ENCODE measurements at regions not wholly inside any gene's neighbourhood (a gene's known extent, or its start where the extent isn't known, plus 50 kb on each side); places are given as distances from the start of the nearest gene placed in this dataset.
A peak's percentile ranks its signal among the peaks of the same experiment; 100 is the strongest.

DNA sequence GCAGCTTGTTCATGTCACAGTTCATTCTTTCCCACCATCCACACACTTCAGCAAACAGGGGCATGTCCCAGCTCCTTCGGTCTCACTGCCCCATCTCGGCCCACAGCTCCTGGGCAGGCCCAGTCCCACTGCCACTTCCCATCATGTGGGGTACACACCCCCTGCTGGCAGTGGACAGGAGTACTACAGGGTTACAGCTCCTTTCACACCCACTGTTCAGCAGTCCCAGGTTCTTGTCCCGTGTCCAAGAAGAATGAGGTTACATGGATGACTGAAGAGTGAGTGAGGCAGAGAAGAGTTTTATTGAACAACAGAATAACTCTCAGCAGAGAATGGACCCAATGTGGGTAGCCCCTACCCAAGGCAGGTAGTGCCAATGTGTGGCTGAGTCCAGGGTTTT is 77.8 kb upstream of the SMLR1 start:
- no peak overlapping the region for H3K4me3 ChIP-seq
- H3K27ac ChIP-seq: no peak overlapping the region

DNA sequence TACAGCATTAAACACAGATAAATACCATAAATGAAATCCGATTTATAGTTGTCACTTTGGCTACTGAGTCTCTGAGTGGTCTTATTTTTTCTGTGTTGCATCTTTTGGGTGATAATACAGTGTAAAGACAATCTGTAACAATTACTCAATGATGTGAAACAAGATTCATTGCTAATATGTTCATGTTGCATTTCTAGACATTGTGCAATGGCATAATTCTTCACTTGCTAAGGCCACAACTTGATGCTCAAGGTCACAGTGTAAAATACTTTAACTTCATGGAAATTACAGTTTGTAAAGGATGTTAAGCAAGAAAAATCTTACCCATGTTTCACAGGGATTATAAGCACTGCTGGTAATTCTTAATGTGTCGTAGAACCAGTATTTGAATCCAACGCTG is 74.9 kb upstream of the SMLR1 start:
- Histone ChIP-seq H3K4me3 (no peak overlapping the region), H3K27ac (no peak overlapping the region)

DNA sequence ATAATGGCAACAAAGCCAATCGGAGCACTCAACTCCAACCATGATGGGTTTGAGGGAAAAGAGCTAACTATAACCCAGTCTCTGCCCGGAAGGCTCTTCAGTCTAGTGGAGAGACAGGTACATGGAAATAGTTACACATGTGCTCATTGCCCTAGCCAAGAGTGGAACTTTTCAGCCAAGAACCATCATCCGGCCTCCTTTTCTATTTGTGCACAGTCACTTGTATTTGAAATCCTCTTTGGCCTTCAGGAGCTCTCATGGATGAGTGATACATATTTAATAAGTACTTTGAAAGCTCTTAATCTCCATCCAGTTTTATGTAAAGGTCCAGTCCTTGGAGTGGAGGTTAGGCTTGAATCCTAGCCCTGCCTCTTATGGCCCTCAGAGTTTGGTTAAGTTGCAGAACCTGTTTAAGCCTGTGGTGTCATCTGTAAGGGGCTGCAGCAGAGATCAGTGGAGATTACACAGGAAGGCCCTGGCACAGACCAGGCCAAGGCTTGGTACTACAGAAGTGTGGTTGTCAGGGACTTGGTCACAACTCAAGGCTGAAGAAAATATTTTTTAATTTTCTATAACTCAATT is 72.3 kb upstream of the SMLR1 start:
- Histone ChIP-seq H3K27ac (no peak overlapping the region), H3K4me3 (no peak overlapping the region)

DNA sequence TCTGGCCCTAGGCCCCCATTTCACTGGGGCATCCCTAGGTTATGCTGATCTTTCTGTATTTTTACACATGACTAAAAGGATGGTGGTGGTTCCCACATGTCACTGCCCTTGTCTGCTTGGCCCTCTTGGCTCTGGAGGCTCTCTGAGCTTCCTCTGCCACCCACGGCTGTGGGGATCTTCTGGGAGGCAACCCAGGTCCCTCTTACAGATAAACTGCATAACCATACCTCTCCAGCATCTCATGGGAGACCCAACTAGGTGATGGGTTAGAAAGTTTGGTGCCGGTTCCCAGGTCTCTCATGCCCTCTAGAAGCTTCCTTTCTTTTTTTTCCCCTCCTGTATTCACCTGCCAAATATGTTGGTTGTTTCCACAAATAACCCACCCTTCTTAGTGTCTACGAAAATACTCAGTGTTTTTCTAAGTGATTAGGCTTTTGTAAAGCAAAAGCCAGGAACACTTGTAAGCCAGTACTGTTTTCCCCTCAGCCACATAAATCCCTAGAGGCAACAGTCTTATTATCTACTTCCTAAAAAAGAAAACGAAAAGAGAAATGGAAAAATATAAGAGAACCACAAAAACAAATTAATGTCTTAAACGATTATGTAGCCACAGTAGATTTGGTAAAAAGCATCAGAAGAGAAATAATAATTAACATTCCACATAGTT is 71.7 kb upstream of the SMLR1 start:
- H3K27ac ChIP-seq: no peak overlapping the region

DNA sequence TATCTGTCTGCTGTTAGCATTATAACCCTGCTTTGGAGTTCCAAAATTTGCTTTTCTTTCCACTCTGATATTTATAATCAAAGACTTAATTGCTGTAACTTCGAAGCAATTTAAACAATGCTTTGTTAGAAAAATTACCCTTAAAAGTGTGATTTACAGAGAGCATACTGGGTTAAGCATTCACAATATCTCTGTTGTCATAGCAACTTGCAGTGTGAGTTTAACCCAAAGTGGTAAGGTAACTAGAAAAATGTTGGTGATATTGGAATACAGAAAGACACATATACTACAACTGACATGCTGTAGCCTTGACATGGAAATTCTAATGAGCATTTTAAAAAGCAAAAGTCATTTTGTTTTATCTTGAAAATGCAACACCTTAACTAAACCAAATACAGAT is 70.4 kb upstream of the SMLR1 start:
- no peak overlapping the region for H3K27ac ChIP-seq
- H3K4me3 ChIP-seq: no peak overlapping the region

More for the DNA sequence above, 71.7 kb upstream of the SMLR1 start:
- no peak overlapping the region for H3K4me3 ChIP-seq

DNA sequence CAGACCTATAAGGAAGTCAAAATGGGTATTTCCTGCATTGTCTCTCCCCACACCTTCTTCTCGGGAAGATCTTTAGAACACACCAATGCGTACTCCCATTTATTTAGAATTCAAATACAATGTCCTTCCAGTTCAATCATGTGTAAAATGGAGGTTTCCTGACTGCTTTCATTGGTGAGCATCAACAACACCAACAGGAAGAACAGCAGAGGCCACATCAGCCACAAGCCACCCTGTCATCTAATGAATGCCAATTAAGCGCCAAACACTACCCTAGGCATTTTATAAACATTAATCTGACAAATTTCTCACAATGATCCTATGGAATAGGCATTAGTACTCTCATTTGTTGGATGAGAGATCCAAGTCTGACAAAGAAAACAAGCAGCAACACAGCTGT is 68.4 kb upstream of the SMLR1 start:
- no peak overlapping the region for H3K4me3 ChIP-seq
- no peak overlapping the region for H3K27ac ChIP-seq

DNA sequence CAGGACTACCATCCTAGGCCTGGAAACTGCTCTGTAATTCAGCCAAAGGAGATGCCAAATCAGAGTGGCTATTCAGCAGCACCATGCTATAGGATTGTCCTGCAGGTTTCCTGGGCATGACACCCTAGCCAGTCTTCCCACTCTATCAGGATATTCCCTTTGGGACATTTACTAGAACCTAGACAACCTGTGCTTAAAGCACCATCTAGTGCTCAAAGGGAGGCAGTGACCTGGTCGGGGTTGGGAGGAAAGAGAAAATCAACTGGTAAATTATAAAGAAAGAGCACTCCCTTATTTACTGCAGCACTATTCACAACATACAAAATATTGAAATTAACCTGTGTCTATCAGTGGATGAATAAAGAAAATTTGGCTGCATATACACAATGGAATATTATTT is 67.2 kb upstream of the SMLR1 start:
- Histone ChIP-seq H3K4me3 (no peak overlapping the region), H3K27ac (no peak overlapping the region)

DNA sequence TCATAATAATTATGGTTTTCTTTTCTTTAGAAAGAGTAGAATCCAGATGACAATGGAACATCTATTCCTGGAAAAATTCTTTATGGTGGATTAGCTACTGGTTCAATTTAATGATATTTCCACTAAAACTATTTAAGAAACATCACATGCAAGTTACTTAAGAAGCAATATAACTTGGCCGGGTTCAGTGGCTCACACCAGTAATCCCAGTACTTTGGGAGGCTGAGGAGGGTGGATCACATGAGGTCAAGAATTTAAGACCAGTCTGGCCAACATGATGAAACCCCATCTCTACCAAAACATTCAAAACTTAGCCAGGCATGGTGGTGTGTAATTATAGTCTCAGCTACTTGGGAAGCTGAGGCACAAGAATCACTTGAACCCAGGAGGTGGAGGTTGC is 65.9 kb upstream of the SMLR1 start:
- Histone ChIP-seq H3K27ac (no peak overlapping the region), H3K4me3 (no peak overlapping the region)

DNA sequence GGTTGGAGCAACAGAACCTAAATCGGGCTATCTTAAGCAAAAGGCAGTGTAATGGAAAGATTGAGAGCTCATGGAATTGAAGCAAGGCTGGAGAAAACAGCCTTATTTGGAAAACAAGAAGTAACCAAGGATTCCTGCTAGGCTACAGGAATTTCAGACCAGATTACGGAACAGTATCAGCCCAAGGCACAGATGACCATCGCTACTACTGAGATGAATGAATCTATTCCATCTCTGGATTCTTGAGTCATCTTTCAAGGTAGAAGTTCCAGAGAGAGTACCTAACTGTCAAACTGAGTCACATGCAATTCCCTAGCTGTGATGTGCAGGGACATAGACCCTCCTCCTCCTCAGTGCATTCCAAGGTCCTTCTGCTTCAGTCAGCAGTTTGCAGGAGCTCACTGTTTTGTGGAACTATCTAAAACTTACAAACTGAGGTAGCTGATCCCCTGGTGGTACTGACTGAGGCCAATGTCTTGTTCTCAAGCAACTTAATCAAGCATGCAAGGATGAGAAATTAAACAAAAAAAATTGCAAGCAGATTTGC is 62.0 kb upstream of the SMLR1 start:
- H3K27ac ChIP-seq: peak overlapping the region in 1 of 21 experiments; percentile 43

DNA sequence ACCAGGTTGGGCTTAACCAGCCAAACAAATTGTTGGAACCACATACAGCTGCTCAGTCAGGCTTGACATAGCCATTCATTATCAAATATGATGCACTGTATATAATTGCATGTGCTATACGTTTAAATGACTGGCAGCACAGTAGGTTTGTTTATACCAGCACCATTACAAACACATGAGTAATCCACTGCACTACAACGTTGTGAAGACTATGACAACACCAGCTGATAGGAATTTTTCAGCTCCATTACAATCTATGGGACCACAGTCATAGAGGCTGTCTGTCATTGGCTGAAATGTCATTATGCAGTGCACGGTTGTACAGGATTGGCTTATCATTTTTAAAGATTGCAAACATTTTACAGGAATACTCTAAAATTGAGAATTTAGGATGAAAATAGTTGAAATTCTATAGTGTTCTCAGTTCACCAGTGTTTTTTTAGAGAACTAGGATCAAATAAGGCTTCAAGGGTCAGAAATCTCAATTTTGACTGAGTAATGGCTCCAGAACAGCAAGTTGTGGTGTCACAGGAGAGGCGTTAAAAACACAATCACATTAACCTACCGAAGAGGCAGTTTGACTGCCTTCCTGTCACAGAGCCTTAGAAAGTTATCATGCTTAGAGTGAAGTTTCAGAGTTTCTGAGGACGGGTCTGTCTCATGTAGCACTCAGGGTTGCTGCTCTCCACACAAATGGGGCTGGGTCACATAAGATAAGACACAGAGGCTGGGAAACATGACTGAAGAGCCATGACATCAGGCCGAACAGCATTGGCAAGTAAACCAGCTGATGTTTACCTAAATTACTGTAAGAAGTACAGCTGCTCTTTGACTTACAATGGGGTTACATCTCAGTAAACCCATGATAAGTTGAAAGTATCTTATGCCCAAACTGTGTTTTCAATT is 60.7 kb upstream of the SMLR1 start:
- Histone ChIP-seq H3K4me3 (no peak overlapping the region), H3K27ac (no peak overlapping the region)

More for the DNA sequence above, 62.0 kb upstream of the SMLR1 start:
- H3K4me3 ChIP-seq: no peak overlapping the region

DNA sequence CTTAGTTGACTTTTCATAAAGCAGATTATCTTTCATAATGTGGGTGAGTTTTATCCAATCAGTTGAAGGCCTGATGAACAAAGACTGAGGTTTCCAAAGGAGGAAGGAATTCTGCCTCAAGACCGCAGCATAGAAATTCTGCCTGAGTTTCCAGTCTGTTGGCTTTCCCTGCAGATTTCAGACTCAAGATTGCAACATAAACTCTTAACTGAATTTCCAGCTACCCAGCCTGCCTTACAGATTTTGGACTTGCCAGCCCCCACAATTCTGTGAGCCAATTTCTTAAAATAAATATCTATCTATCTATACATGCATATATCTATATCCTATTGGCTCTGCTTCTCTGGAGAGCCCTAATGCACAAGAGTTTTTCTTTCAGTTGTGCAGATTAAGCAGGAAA is 57.3 kb upstream of the SMLR1 start:
- H3K27ac ChIP-seq: no peak overlapping the region
- H3K4me3 ChIP-seq: no peak overlapping the region

DNA sequence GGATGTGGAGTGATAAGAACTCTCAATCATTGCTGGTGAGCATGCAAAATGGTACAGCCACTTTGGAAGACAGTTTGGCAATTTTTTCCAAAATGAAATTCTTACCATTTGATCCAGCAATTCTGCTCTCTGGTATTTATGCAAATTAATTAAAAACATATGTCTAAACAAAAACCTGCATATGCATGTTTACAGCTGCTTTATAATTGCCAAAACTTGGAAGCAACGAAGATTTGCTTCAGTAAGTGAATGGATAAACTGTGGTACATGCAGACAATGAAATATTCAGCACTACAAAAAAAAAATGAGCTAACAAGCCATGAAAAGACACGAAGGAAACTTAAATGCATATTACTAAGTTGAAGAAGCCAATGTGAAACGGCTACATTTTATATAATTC is 55.5 kb upstream of the SMLR1 start:
- Histone ChIP-seq H3K27ac (no peak overlapping the region), H3K4me3 (no peak overlapping the region)

DNA sequence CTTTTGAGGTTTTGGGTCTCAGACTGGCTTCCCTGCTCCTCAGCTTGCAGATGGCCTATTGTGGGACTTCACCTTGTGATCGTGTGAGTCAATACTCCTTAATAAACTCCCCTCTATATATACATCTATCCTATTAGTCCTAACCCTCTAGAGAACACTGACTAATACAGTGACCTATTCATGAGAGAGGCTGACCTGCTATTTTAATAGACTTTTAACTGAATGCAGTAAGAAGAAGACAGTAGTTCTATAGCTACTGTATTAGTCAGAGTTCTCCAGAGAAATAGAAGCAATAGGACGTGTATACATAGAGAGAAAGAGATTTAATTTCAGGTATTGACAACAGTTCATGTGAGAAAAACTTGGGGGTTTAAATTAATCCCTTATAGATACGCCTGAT is 53.3 kb upstream of the SMLR1 start:
- Histone ChIP-seq H3K27ac (no peak overlapping the region), H3K4me3 (no peak overlapping the region)

DNA sequence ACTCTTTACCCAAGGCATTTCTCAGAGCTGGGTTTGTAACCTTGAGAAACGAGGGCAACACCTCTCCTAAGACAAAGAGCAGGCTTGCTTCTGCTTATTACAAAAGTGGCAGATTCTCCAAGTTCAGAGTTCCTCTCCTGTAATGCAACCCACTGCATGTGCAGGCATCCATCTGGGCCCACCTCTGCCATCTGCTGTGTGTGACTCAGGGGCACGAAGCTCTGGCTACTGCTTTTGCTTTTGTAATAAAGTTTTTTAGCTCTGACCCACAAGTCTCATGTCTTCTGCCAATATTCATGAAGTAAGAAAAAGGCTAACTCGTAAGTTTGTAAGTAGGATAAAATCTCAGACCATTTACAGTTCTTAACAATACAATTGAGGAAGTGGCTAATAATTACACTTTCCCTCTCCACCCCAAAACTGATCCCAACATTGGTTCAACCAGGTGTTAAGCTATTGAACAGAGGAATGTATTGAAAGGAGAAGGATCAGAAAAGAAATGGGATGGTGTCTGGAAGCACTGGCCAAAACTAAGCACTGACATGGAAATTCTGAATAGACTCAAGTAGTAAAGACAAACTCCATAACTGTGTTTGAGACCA is 51.7 kb upstream of the SMLR1 start:
- no peak overlapping the region for H3K27ac ChIP-seq
- H3K4me3 ChIP-seq: no peak overlapping the region

DNA sequence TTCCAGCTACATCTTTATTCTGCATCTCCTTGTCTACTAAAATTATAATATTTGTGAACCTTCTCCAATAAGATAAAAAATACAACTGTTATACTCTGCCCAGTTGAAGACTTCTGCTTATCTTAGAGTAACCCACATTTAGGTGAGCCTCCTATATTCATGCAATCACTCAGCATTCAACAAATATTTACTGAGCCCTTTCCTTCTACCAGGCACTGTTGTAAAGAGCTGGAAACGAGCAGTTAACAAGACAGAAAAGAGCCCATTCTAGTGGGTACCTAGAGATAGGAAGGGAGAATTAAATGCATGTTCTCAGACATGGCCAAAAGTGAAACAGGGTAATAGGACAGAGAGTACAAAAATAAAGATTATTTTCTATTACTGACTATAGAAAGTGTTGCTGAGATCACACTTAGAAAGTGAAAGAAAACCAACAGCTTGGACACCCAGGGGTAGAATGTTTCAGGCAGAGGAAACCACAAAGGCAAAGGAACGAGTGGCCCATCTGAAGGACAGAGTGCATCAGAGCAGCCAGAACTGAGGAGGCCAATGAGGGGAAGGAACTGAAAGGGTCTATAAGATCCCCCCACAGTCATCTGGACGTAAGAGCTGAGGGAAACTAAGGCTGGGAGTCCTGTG is 50.8 kb upstream of the SMLR1 start:
- Histone ChIP-seq H3K4me3 (no peak overlapping the region), H3K27ac (no peak overlapping the region)
